Activated naive CD8-positive, alpha-beta T cell treated with anti-CD3 and anti-CD28 coated beads for 36 hours (primary cell): ENCODE measurements at regions not wholly inside any gene's neighbourhood (a gene's known extent, or its start where the extent isn't known, plus 50 kb on each side); places are given as distances from the start of the nearest gene placed in this dataset.

Experiments used
- DNase-seq: peaks from one replicate; pipeline ENCODE4 v3.0.0; 2021
- H3K27ac Mint-ChIP-seq: one replicate; pipeline ENCODE4 v1.8.0; 2022; ENCODE audit warnings: mild to moderate bottlenecking, moderate library complexity, mixed read lengths
- H3K27me3 Mint-ChIP-seq: one replicate; pipeline ENCODE4 v1.8.0; 2022; ENCODE audit warnings: mild to moderate bottlenecking, mixed read lengths
- H3K36me3 Mint-ChIP-seq: one replicate; pipeline ENCODE4 v1.8.0; 2021; ENCODE audit warnings: mild to moderate bottlenecking, mixed read lengths
- H3K4me1 Mint-ChIP-seq: one replicate; pipeline ENCODE4 v1.8.0; 2021; ENCODE audit warnings: mixed read lengths
- H3K4me3 Mint-ChIP-seq: one replicate; pipeline ENCODE4 v1.8.0; 2022; ENCODE audit warnings: mild to moderate bottlenecking, moderate library complexity, mixed read lengths
- H3K9me3 Mint-ChIP-seq: one replicate; pipeline ENCODE4 v1.8.0; 2022; ENCODE audit warnings: mixed read lengths

DNA sequence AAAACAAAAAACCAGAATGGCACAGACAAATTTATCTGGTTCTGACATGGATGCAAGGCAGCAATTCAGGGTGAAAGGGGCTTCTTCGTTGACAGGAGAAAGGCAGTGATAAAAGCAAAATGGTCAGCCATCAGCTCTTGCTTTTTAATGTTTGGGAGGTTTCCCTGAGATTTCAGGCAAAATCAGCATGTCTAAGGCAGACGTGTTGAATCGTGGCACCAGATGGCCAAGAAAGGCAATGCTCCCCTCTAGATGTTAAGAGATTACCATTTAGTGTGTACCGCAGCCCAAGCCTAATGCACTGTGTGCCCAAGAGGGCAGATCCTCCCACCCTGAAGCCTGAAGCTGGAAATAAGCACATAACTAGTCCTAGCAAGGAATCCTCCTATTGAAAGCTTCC is 88.8 kb upstream of the GALNT18 start:
- no peak overlapping the region for H3K4me3 Mint-ChIP-seq
- H3K27ac Mint-ChIP-seq = no peak overlapping the region
- H3K9me3 Mint-ChIP-seq = peaks cover 4% of the 10 kb centered on the region
- no peaks in the 10 kb centered on the region for H3K4me1 Mint-ChIP-seq
- H3K27me3 Mint-ChIP-seq = peaks cover 13% of the 10 kb centered on the region
- no peaks in the 10 kb centered on the region for H3K36me3 Mint-ChIP-seq
- DNase-seq = no peak

DNA sequence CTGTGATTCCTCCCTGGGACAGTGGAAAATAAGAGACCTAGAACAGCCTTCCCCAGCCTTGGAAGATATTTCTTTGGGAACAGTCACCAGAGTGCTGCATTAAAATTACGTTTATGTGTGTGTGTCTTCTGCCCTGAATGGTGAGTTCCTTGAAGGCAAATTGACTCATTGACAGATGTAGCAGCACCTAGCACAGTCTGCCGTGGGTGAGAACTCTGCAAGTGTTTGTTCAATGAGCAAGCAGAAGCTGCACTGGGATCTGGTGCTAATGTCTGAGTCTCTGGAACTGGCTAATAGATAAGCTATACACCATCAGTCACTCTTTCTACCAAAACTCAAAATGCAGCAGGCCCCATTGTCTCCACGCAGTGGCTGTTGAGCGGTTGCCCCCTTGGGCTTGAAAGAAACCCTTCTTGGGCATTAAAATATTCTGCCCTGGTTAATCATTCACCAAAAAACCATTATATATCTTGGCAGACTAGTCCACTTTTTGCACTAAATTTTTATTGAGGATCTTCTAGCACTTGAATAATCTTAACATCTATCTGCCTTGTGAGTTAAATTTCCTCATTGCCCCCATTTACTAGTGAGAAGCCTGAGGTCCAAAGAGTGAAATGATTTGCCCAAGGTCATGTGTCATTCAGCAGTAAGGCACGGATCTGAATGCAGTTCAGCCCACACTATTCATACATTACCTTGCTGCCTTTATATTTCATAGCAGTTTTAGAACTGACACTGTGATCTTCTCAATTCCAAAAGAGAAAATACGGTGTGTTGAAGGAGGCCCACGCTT is 87.8 kb upstream of the GALNT18 start:
- H3K4me3 Mint-ChIP-seq = no peak overlapping the region
- no peak for DNase-seq
- H3K4me1 Mint-ChIP-seq = no peaks in the 10 kb centered on the region
- H3K9me3 Mint-ChIP-seq = no peaks in the 10 kb centered on the region
- H3K36me3 Mint-ChIP-seq = no peaks in the 10 kb centered on the region
- no peak overlapping the region for H3K27ac Mint-ChIP-seq
- H3K27me3 Mint-ChIP-seq = peaks cover 16% of the 10 kb centered on the region

DNA sequence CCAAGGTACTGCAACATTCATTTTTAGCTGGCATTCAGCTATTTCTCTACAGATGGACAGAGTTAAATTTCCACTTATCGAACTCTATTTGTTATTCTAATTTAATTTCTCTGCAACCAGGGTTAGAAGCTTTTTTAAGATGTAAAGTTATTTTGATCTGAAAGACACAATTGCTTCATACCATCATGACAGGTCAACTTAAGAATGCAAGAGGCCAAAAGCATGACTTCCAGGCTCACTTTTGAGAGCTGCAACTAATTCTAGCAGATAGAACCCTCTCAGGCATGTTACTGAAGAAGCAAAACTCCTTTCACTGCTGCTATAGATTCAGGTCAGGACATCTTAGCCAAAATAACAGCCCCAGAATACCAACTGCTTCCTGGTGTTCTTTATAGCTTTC is 86.5 kb upstream of the GALNT18 start:
- Mint-ChIP-seq H3K9me3 (no peaks in the 10 kb centered on the region), H3K36me3 (no peaks in the 10 kb centered on the region), H3K27me3 (peaks cover 12% of the 10 kb centered on the region), H3K4me1 (no peaks in the 10 kb centered on the region), H3K27ac (no peak overlapping the region), H3K4me3 (no peak overlapping the region)
- no peak for DNase-seq

DNA sequence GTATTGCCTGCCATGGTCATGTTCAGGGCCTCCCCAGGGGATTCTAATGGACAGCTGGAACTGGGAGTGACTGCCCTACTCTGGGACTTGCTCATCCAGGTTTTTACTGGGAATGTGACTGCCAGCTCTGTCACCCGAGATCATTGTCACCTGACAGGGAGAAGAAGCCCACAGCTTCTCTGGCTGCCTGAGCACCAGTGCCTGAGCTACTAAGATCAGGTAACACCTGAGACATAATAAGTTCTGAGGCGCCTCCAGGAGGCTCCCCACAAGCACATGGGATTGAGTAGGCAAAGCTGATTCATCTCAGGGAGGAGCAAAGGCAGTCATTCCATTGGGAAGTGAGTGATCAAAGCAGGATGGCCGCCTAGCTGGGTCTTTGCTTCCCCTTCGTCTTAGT is 84.2 kb upstream of the GALNT18 start:
- H3K27me3 Mint-ChIP-seq = peaks cover 12% of the 10 kb centered on the region
- no peaks in the 10 kb centered on the region for H3K9me3 Mint-ChIP-seq
- no peaks in the 10 kb centered on the region for H3K4me1 Mint-ChIP-seq
- no peak overlapping the region for H3K27ac Mint-ChIP-seq
- no peak overlapping the region for H3K4me3 Mint-ChIP-seq
- DNase-seq = no peak
- no peaks in the 10 kb centered on the region for H3K36me3 Mint-ChIP-seq

DNA sequence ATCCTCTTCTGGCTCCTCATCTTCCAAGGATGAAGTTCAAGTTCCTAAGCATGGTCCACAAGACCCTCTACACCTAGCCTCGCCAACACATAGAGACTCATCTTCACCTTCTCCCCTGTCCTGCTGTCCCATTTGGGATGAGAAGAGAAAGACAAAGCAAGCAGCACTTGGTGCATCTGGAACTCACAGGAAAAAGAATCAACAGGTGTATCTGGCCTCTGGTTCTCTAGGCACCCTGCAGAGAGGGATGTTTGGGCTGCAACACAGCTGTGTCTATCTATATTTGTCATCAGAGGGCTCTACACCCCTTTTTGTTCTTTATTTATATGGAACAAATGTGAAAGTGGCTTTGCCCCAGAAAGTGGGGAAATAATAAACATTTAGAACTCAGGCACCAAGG is 82.1 kb upstream of the GALNT18 start:
- no peak for DNase-seq
- H3K36me3 Mint-ChIP-seq = no peaks in the 10 kb centered on the region
- no peaks in the 10 kb centered on the region for H3K4me1 Mint-ChIP-seq
- no peaks in the 10 kb centered on the region for H3K9me3 Mint-ChIP-seq
- no peak overlapping the region for H3K4me3 Mint-ChIP-seq
- H3K27ac Mint-ChIP-seq = no peak overlapping the region
- peaks cover 8% of the 10 kb centered on the region for H3K27me3 Mint-ChIP-seq

DNA sequence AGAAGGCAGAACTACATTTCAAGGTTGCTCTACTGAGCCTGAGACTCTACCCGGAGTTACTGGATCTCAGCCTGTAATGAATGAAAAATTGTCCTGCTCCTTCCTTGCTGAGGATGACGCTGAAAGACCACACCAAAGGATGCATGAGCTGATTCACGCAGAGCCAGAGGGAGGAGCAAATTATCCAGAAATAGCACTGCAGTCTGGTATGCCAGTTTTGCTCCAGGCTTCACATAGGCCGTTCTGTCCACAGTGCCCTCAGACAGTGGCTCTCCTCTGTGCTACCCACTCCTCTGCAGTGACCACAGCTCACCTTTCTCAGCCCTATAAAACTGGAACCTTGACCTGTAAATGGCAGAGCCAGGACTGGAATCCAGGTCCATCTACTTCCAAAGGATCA is 79.3 kb upstream of the GALNT18 start:
- Mint-ChIP-seq H3K4me3 (no peak overlapping the region), H3K9me3 (no peaks in the 10 kb centered on the region), H3K27ac (no peak overlapping the region), H3K27me3 (peaks cover 5% of the 10 kb centered on the region), H3K4me1 (no peaks in the 10 kb centered on the region), H3K36me3 (no peaks in the 10 kb centered on the region)
- DNase-seq = no peak

DNA sequence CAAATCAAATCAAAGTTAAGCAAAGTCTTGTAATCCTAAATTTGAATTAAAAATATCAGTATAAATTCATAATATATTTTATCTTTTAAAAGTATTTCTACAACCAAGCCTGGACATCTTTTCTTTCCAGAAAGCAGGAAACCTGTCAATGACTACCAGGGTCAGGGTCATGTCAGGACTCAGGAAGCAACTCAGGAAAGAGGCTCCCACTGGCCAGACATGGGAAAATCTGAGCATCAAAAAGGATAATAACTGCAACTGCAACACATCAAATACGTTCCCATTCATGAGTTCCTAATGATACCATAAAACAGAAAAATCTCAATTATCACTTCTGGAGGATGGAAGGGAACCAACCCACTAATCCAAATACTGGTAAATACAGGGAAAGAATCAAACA is 76.0 kb upstream of the GALNT18 start:
- Mint-ChIP-seq H3K36me3 (no peaks in the 10 kb centered on the region), H3K4me1 (no peaks in the 10 kb centered on the region), H3K9me3 (no peaks in the 10 kb centered on the region), H3K27ac (no peak overlapping the region), H3K27me3 (peaks cover 20% of the 10 kb centered on the region), H3K4me3 (no peak overlapping the region)
- DNase-seq = no peak

DNA sequence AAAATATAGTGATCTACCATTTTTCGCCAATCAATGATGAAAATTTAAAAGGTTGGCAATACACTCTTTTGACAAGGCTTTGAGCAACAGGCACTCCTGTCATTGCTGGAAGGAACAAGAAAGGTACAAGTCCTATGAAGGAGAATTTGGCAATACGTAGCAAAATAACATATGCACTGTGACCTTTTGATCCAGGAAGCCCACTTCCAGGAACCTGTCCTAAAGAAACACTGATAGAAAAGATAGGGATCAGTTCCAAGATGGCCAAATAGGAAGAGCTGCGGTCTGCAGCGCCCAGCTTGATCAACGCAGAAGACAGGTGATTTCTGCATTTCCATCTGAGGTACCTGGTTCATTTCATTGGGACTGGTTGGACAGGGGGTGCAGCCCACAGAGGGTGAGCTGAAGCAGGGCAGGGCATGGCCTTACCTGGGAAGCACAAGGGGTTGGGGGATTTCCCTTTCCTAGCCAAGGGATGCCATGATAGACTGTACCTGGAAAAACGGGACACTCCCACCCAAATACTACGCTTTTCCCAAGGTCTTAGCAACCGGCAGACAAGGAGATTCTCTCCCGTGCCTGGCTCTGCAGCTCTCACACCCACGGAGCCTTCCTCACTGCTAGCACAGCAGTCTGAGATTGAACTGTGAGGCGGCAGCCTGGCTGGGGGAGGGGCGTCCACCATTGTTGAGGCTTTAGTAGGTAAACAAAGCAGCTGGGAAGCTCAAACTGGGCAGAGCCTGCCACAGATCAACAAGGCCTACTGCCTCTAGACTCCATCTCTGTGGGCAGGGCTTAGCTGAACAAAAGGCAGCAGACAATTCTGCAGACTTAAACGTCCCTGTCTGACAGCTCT is 69.7 kb upstream of the GALNT18 start:
- H3K27ac Mint-ChIP-seq = no peak overlapping the region
- H3K27me3 Mint-ChIP-seq = peaks cover 42% of the 10 kb centered on the region
- H3K36me3 Mint-ChIP-seq = no peaks in the 10 kb centered on the region
- H3K9me3 Mint-ChIP-seq = no peaks in the 10 kb centered on the region
- DNase-seq = no peak
- no peak overlapping the region for H3K4me3 Mint-ChIP-seq
- H3K4me1 Mint-ChIP-seq = no peaks in the 10 kb centered on the region

DNA sequence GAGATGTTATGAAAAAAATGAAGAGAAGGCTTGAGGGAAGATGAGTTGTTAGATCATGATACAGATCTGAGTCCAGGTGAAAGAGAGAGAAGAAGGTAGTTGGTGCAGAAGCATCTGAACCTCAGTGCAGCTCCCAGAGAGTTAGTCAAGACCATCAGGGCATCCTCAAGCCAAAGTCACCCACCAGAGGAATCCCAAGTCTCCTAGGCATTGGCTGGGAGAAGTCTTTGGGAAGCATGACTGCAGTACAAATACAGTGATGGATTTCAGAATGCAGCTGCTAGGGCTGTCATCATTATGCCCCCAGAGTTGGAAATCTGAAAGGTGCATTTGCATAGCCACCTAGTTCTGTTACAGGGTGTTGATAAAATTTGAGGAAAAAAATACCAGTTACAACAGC is 59.7 kb upstream of the GALNT18 start:
- no peaks in the 10 kb centered on the region for H3K36me3 Mint-ChIP-seq
- no peak for DNase-seq
- no peaks in the 10 kb centered on the region for H3K4me1 Mint-ChIP-seq
- H3K4me3 Mint-ChIP-seq = no peak overlapping the region
- peaks cover 47% of the 10 kb centered on the region for H3K27me3 Mint-ChIP-seq
- H3K9me3 Mint-ChIP-seq = peaks cover 3% of the 10 kb centered on the region
- no peak overlapping the region for H3K27ac Mint-ChIP-seq

DNA sequence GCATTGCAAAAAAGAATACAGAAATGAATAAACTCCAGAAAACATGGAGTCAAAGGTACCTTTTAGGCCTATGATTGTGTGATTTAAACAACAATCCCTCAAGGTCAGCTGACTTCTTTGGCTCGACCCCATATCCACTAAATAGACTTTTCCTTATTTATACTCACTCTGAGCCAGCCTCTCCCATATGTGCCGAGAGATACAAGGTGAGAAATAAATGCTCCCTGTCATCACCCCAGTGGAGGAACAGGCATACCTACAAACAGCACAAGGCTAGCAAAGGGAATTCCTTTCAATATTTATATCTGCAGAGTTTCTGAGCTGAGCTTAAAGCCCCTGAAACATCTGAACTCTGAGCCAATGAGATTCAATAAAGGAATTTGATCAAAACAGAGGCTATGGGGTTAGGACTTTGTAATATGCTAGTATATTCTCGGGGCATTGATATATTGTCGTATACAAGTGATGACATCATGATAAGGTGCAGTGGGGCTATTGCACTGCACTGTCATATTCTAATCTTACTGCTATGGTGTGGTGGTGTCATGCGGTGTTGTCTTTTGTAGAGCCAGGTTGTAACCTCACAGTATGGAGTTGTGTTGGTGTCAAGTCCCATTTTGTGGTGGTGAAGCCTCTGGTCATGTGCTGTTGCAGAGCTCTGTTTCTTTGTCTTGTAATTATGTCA is 56.0 kb upstream of the GALNT18 start:
- Mint-ChIP-seq H3K4me3 (no peak overlapping the region), H3K27ac (no peak overlapping the region), H3K4me1 (no peaks in the 10 kb centered on the region), H3K9me3 (no peaks in the 10 kb centered on the region), H3K27me3 (peaks cover 37% of the 10 kb centered on the region), H3K36me3 (no peaks in the 10 kb centered on the region)
- DNase-seq = no peak

DNA sequence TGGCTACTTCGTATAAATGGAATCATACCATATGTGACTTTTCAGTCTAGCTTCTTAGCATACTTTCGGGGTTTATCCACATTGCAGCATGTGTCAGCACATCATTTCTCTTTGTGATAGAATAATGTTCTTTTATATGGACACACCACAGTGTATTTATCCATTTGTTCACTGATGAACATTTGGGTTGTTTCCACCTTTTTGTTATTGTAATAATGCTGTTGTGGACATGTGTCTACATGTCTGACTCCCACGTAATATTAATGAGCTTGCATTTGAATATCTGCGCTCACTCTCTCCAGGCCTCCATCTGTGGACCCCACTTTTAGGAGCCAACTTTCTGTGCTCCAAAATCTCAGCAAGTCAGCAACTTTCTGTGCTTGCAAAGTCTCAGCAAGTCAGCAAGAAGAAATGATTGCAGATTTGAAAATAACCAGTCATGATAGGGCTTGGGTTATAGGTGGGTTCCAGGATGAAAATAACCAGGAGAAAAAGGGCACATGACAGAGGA is 53.9 kb upstream of the GALNT18 start:
- Mint-ChIP-seq H3K27ac (no peak overlapping the region), H3K4me3 (no peak overlapping the region), H3K4me1 (no peaks in the 10 kb centered on the region), H3K36me3 (no peaks in the 10 kb centered on the region), H3K27me3 (peaks cover 24% of the 10 kb centered on the region), H3K9me3 (no peaks in the 10 kb centered on the region)
- DNase-seq = no peak

DNA sequence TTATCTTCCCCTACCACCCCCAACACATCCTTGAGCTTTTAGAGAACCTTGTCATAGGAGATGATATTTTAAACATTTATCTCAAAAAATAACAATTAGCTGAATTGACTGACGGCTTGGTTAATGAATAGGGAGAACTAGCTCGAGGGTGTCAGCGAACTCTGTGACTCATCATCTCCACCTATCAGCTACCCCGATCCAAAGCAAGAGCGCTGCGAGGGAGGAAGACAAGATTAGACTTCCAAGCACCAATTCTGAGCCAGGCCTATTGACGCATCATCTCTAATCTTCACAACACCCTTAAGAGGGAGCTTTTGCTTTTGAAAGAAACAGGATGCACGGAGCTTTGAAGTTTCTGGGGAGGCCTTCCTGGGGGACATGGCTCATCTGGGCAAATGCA is 51.0 kb upstream of the GALNT18 start:
- Mint-ChIP-seq H3K36me3 (no peaks in the 10 kb centered on the region), H3K4me3 (no peak overlapping the region), H3K9me3 (no peaks in the 10 kb centered on the region), H3K27ac (no peak overlapping the region), H3K4me1 (no peaks in the 10 kb centered on the region), H3K27me3 (peaks cover 8% of the 10 kb centered on the region)
- DNase-seq = no peak

DNA sequence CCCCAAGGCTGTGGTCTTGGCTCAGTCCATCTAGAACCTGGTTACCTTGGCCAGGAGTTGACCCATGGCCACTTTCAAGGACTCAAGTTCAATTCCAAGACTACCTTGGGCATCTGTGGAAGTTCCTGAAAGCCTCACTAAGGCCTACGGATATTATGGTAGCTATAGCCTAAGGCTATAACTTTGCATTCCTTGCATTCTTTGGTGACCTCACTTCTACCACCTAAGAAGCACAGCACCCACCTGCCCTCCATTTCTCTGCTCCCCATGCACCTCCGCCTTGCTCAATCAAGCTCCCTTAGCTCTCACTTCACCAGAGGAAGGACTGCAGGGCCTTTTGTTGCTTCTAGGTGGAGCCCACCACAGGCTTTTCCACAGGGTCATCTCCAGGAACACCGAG is 50.3 kb upstream of the GALNT18 start:
- H3K4me1 Mint-ChIP-seq = no peaks in the 10 kb centered on the region
- no peak for DNase-seq
- no peaks in the 10 kb centered on the region for H3K9me3 Mint-ChIP-seq
- peaks cover 12% of the 10 kb centered on the region for H3K27me3 Mint-ChIP-seq
- H3K4me3 Mint-ChIP-seq = no peak overlapping the region
- no peak overlapping the region for H3K27ac Mint-ChIP-seq
- H3K36me3 Mint-ChIP-seq = no peaks in the 10 kb centered on the region
